Prostate gland (tissue), 2 donors: ENCODE measurements at regions not wholly inside any gene's neighbourhood (a gene's known extent, or its start where the extent isn't known, plus 50 kb on each side); places are given as distances from the start of the nearest gene placed in this dataset.

Experiments used
- DNase-seq: peaks from one replicate; pipeline ENCODE4 v3.0.0-alpha.2; 2019; ENCODE audit warnings: low spot score
- H3K27ac ChIP-seq, 2 donors: fragments of 200-600 bp; sonication (generic); 2 replicates each; pipeline ENCODE4 v1.5.1; 2017 to 2019
- H3K27me3 ChIP-seq: fragments of 200-600 bp; sonication (generic); replicated peaks from 2 replicates; pipeline ENCODE4 v1.5.1; 2019; ENCODE audit not compliant: insufficient read depth
- H3K36me3 ChIP-seq, 2 donors: fragments of 200-600 bp; sonication (generic); 1 replicate in 1 of 2; 2 replicates in 1 of 2; pipeline versions ENCODE4 v1.5.1 to v1.8.1; 2017 to 2019
- H3K4me1 ChIP-seq: fragments of 200-600 bp; sonication (generic); replicated peaks from 2 replicates; pipeline ENCODE4 v1.5.1; 2019
- H3K4me3 ChIP-seq, 2 donors: fragments of 200-600 bp; sonication (generic); 2 replicates each; pipeline ENCODE4 v1.5.1; 2017 to 2019
- H3K9me3 ChIP-seq: fragments of 200-600 bp; sonication (generic); 2 replicates; pipeline ENCODE4 v1.5.1; 2017
- CTCF ChIP-seq, 4 experiments: fragments of 200-600 bp in 2 of 4; fragments of 450-650 bp in 2 of 4; sonication (generic) in 2 of 4; IDR thresholded peaks; 1 replicate in 3 of 4; 2 replicates in 1 of 4; pipeline ENCODE4 v1.5.1; 2016 to 2019; ENCODE audit warnings: antibody characterized with exemption in 4 of 4, mild to moderate bottlenecking in 2 of 4, moderate library complexity in 2 of 4
- POLR2A ChIP-seq: fragments of 450-650 bp; IDR thresholded peaks from one replicate; pipeline ENCODE4 v1.6.1; 2016; ENCODE audit warnings: antibody characterized with exemption, mild to moderate bottlenecking
- POLR2AphosphoS5 ChIP-seq: sonication (generic); formaldehyde crosslinking; IDR thresholded peaks from one replicate; pipeline ENCODE4 v1.6.1; 2017; ENCODE audit warnings: antibody characterized with exemption
- WGBS: methylation state at CpG from one replicate; pipeline ENCODE4 v1.1.5; 2018; 5-methylcytosine and 5-hydroxymethylcytosine counted together
- intact Hi-C: fragments of 100-400 bp; cut with DNase I; formaldehyde crosslinking; loops from one replicate; pipeline ENCODE4 v1.14.2; 2022

- no peak overlapping the region for H3K4me3 ChIP-seq
- intact Hi-C loops, result no loop called here
- no peak overlapping the region for H3K27ac ChIP-seq
- no peaks in the 10 kb centered on the region for H3K9me3 ChIP-seq
- H3K36me3 ChIP-seq, result no peaks in the 10 kb centered on the region
- TF ChIP-seq POLR2A (no peak), CTCF (IDR thresholded peaks at IDR 0.05) (no peak), POLR2AphosphoS5 (no peak)
- H3K27me3 ChIP-seq, result no peaks in the 10 kb centered on the region
- DNase-seq, result no peak
- H3K4me1 ChIP-seq, result no peaks in the 10 kb centered on the region
- 62% methylated on average over 6 of the region's 6 CpGs for WGBS
These were observed 184.7 kb downstream of the SOX9 start for GRCh38 chr17:72305472-72305871.

GRCh38 chr17:72306037-72306436 lies 185.2 kb downstream of the SOX9 start:
- TF ChIP-seq POLR2AphosphoS5 (no peak), CTCF (IDR thresholded peaks at IDR 0.05) (no peak), POLR2A (no peak)
- no peaks in the 10 kb centered on the region for H3K36me3 ChIP-seq
- no peak overlapping the region for H3K4me3 ChIP-seq
- H3K27me3 ChIP-seq, result no peaks in the 10 kb centered on the region
- DNase-seq, result no peak
- H3K27ac ChIP-seq, result no peak overlapping the region
- no peaks in the 10 kb centered on the region for H3K4me1 ChIP-seq
- 78% methylated on average over 6 of the region's 6 CpGs for WGBS
- intact Hi-C loops, result no loop called here
- no peaks in the 10 kb centered on the region for H3K9me3 ChIP-seq

- Histone ChIP-seq H3K27me3 (no peaks in the 10 kb centered on the region), H3K9me3 (no peaks in the 10 kb centered on the region), H3K4me1 (no peaks in the 10 kb centered on the region), H3K27ac (no peak overlapping the region), H3K36me3 (no peaks in the 10 kb centered on the region), H3K4me3 (no peak overlapping the region)
- 77% methylated on average over 3 of the region's 3 CpGs for WGBS
- DNase-seq, result no peak
- TF ChIP-seq POLR2A (no peak), POLR2AphosphoS5 (no peak), CTCF (IDR thresholded peaks at IDR 0.05) (no peak)
- intact Hi-C loops, result no loop called here
These were observed 187.0 kb downstream of the SOX9 start for GRCh38 chr17:72307836-72308235.

- DNase-seq, result no peak
- Histone ChIP-seq H3K27ac (no peak overlapping the region), H3K9me3 (no peaks in the 10 kb centered on the region), H3K36me3 (no peaks in the 10 kb centered on the region), H3K27me3 (no peaks in the 10 kb centered on the region), H3K4me1 (no peaks in the 10 kb centered on the region), H3K4me3 (no peak overlapping the region)
- no peak for TF ChIP-seq POLR2A
- TF ChIP-seq POLR2AphosphoS5, result no peak
- WGBS, result 63% methylated on average over 5 of the region's 5 CpGs
- intact Hi-C loops, result no loop called here
These were observed 188.0 kb downstream of the SOX9 start for GRCh38 chr17:72308744-72309385.

GRCh38 chr17:72311004-72311403 lies 190.2 kb downstream of the SOX9 start:
- intact Hi-C loops, result no loop called here
- H3K9me3 ChIP-seq, result no peaks in the 10 kb centered on the region
- no peak overlapping the region for H3K4me3 ChIP-seq
- H3K36me3 ChIP-seq, result no peaks in the 10 kb centered on the region
- H3K27ac ChIP-seq, result no peak overlapping the region
- no peaks in the 10 kb centered on the region for H3K27me3 ChIP-seq
- TF ChIP-seq CTCF (IDR thresholded peaks at IDR 0.05) (no peak), POLR2A (no peak), POLR2AphosphoS5 (no peak)
- 95% methylated on average over 1 of the region's 1 CpG for WGBS
- H3K4me1 ChIP-seq, result no peaks in the 10 kb centered on the region
- DNase-seq, result no peak
